K562 (cell line): ENCODE measurements at regions not wholly inside any gene's neighbourhood (a gene's known extent, or its start where the extent isn't known, plus 50 kb on each side); places are given as distances from the start of the nearest gene placed in this dataset.
A peak's percentile ranks its signal among the peaks of the same experiment; 100 is the strongest.

Experiments used
- ATAC-seq: fragments of 200-7000 bp; cut with Tn5 transposase; 3 replicates; pipeline ENCODE4 v1.9.1; 2020; ENCODE audit warnings: moderate library complexity
- BruUV-seq: library from RNA; stranded (reverse); fragments of 400-500 nt; replicated peaks from 2 replicates; lab custom pipeline; 2021; lab: Mats Ljungman, UMichigan
- CTCF ChIA-PET: fragments of 300-600 bp; formaldehyde crosslinking; extraction: SDS; loops from one replicate; lab custom pipeline; 2021; ENCODE audit warnings: low intra/inter-chr PET ratio; lab: Yijun Ruan, JAX
- POLR2A ChIA-PET: fragments of 300-600, 350-650 bp; sonication (Branson Sonifier 250); formaldehyde crosslinking; extraction: SDS; loops from one replicate; lab custom pipeline; 2021; ENCODE audit warnings: antibody characterized with exemption, inconsistent platforms; lab: Yijun Ruan, JAX
- DNase-seq, 4 experiments: peaks; one replicate each; pipeline versions ENCODE4 v3.0.0 to v3.0.0-alpha.2; 2011 to 2018; ENCODE audit warnings: low spot score in 3 of 4, mixed read lengths in 3 of 4; ENCODE audit errors: extremely low read depth in 1 of 4
- FAIRE-seq: peaks from 2 replicates; lab custom pipeline; 2011; peaks lifted over from hg19 to GRCh38; lab: Jason Lieb, UNC
- H2AFZ ChIP-seq: 2 replicates; pipeline ENCODE4 v1.6.0; 2011; ENCODE audit warnings: low read depth, low read length, control low read depth, inconsistent platforms
- H3K27ac ChIP-seq: fragments of 200-600 bp; 3 replicates; pipeline ENCODE4 v1.8.0; 2011; ENCODE audit warnings: low read depth, mild to moderate bottlenecking, control low read depth, inconsistent platforms, low read length, moderate library complexity, mixed read lengths; ENCODE audit errors: extremely low read depth
- H3K27me3 ChIP-seq, 2 experiments: fragments of 300-600 bp in 1 of 2; 2 replicates in 1 of 2; 3 replicates in 1 of 2; pipeline versions ENCODE4 v1.6.0 to v1.8.0; 2011; ENCODE audit warnings: inconsistent platforms in 2 of 2, low read length in 2 of 2, mild to moderate bottlenecking in 1 of 2, mixed read lengths in 1 of 2, moderate library complexity in 1 of 2; ENCODE audit not compliant: control insufficient read depth in 2 of 2, insufficient read depth in 2 of 2
- H3K36me3 ChIP-seq: fragments of 300-600 bp; 3 replicates; pipeline ENCODE4 v1.8.0; 2011; ENCODE audit warnings: mild to moderate bottlenecking, low read length, inconsistent platforms; ENCODE audit not compliant: control insufficient read depth, insufficient read depth
- H3K4me1 ChIP-seq, 2 experiments: fragments of 200-600 bp in 1 of 2; replicated peaks in 1 of 2; 2 replicates in 1 of 2; 3 replicates in 1 of 2; pipeline versions ENCODE4 v1.5.1 to v1.8.0; 2011; ENCODE audit warnings: inconsistent platforms in 2 of 2, low read length in 2 of 2, mild to moderate bottlenecking in 1 of 2, mixed read lengths in 1 of 2, moderate library complexity in 1 of 2; ENCODE audit not compliant: control insufficient read depth in 2 of 2, insufficient read depth in 2 of 2
- H3K4me2 ChIP-seq: 2 replicates; pipeline ENCODE4 v1.6.1; 2011; ENCODE audit warnings: low read length, control low read depth, inconsistent platforms, mixed read lengths; ENCODE audit not compliant: insufficient read depth
- H3K4me3 ChIP-seq: fragments of 200-600 bp; sonication (generic), shearing (Covaris generic); 2 replicates; pipeline ENCODE4 v1.5.1; 2016; ENCODE audit warnings: control low read depth, inconsistent platforms
- H3K79me2 ChIP-seq: fragments of 200-600 bp; 3 replicates; pipeline ENCODE4 v1.8.0; 2011; ENCODE audit warnings: low read length, inconsistent platforms; ENCODE audit not compliant: control insufficient read depth, insufficient read depth
- H3K9ac ChIP-seq, 2 experiments: 2 replicates each; pipeline versions ENCODE4 v1.6.0 to v1.6.1; 2011; ENCODE audit warnings: low read depth in 2 of 2, low read length in 2 of 2, control low read depth in 1 of 2, inconsistent platforms in 1 of 2, mild to moderate bottlenecking in 1 of 2, mixed read lengths in 1 of 2; ENCODE audit not compliant: insufficient read depth in 1 of 2
- H3K9me1 ChIP-seq: one replicate; pipeline ENCODE4 v1.6.0; 2011; ENCODE audit warnings: inconsistent platforms, mild to moderate bottlenecking, low read length, moderate library complexity; ENCODE audit not compliant: control insufficient read depth, insufficient read depth
- H3K9me3 ChIP-seq: replicated peaks from 2 replicates; pipeline ENCODE4 v1.5.1; 2011; ENCODE audit warnings: low read depth, low read length, inconsistent platforms; ENCODE audit not compliant: control insufficient read depth, insufficient read depth
- H4K20me1 ChIP-seq: replicated peaks from 2 replicates; pipeline ENCODE4 v1.6.1; 2011; ENCODE audit warnings: low read length, inconsistent platforms, mixed read lengths; ENCODE audit not compliant: control insufficient read depth, insufficient read depth
- CSDE1 ChIP-seq, 2 experiments: fragments of 450-650 bp; IDR thresholded peaks; 2 replicates each; pipeline ENCODE4 v1.6.1; 2016; ENCODE audit warnings: mild to moderate bottlenecking in 1 of 2
- GATAD2B ChIP-seq: fragments of 450-650 bp; IDR thresholded peaks from 2 replicates; pipeline ENCODE4 v1.6.1; 2017; ENCODE audit warnings: mild to moderate bottlenecking, borderline replicate concordance
- NFATC3 ChIP-seq: fragments of 450-650 bp; IDR thresholded peaks from 2 replicates; pipeline ENCODE4 v1.6.1; 2017; ENCODE audit warnings: mild to moderate bottlenecking
- RCOR1 ChIP-seq, 2 experiments: IDR thresholded peaks; 2 replicates each; pipeline ENCODE4 v1.6.1; 2012; ENCODE audit warnings: low read depth in 2 of 2, low read length in 2 of 2, borderline replicate concordance in 1 of 2, improper control_type of control experiment in 1 of 2
- SMAD2 ChIP-seq: fragments of 150-350 bp; IDR thresholded peaks from 2 replicates; pipeline ENCODE4 v1.6.1; 2014; ENCODE audit warnings: low read depth, mild to moderate bottlenecking, low read length
- SP1 ChIP-seq: sonication (generic); formaldehyde crosslinking; IDR thresholded peaks from 2 replicates; pipeline ENCODE4 v1.8.1; 2022; ENCODE audit warnings: mild to moderate bottlenecking, missing genetic modification reagents
- ZBTB7A ChIP-seq: IDR thresholded peaks from 2 replicates; pipeline ENCODE4 v1.6.1; 2011; ENCODE audit warnings: low read depth, mild to moderate bottlenecking, low read length, moderate library complexity, borderline replicate concordance; ENCODE audit not compliant: control insufficient read depth
- ZEB2 ChIP-seq: fragments of 450-650 bp; IDR thresholded peaks from 2 replicates; pipeline ENCODE4 v1.6.1; 2016
- WGBS: fragments of 100-300 bp; shearing (Covaris generic); methylation state at CpG from one replicate; pipeline ENCODE4 v1.1.6; 2016; ENCODE audit warnings: low coverage, mixed read lengths; ENCODE audit not compliant: insufficient coverage; ENCODE audit errors: missing lambda C conversion rate; 5-methylcytosine and 5-hydroxymethylcytosine counted together
- in situ Hi-C: fragments of 300-500 bp; cut with MboI; formaldehyde crosslinking; loops from 4 replicates; pipeline ENCODE4 v1.15.0; 2018; ENCODE audit warnings: inconsistent platforms, mixed read lengths
- intact Hi-C: fragments of 100-400 bp; cut with micrococcal nuclease; formaldehyde crosslinking; loops from 2 replicates; pipeline ENCODE4 v1.14.2; 2022
- TF ChIP-seq, protein P1 (sequence below), 2 experiments: fragments of 150-350 bp in 1 of 2; IDR thresholded peaks; 2 replicates each; pipeline ENCODE4 v1.6.1; 2012 to 2016; ENCODE audit warnings: low read depth in 2 of 2, low read length in 2 of 2, mild to moderate bottlenecking in 1 of 2, moderate library complexity in 1 of 2
- TF ChIP-seq, protein P2 (sequence below): fragments of 450-650 bp; IDR thresholded peaks from 2 replicates; pipeline ENCODE4 v1.6.1; 2017; ENCODE audit warnings: antibody characterized with exemption
- TF ChIP-seq, protein P3 (sequence below): fragments of 250-450 bp; sonication (Bioruptor Pico); IDR thresholded peaks from 2 replicates; pipeline ENCODE4 v1.8.0; 2021; ENCODE audit warnings: moderate library complexity, mild to moderate bottlenecking, inconsistent platforms

DNA sequence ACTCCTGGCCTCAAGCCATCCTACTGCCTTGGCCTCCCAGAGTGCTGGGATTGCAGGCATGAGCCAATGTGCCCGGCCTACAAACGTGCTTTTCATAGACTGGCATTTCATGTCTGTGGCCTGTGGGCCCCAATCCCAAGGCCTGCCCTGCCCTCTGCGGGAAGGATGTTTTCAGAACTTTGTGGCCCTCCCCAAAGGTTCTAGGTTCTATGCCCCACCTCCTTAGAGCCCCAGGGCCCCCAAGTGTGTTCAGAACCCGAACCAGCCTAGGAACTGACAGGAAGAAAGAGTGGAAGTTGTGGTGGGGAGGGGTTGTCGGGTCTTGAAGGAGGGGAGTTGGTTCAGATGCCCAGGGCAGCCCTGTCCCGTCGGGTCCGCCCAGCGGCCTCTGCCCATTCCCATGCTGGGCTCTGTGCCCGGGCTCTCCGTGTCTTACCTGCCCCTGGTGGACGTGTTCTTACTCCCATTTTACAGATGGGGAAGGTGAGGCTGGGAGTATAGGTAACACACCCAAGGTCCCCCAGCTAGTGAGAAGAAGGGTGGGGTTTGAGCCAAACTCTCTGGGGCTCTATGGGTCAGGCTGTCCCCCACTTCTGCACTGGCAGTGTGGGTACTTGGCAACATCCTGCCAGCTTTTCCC lies 175.8 kb upstream of the IER5L start:
- H3K9me3 ChIP-seq, result no peaks in the 10 kb centered on the region
- no TSS peak for BruUV-seq
- ATAC-seq (no peak), DNase-seq (no peak), FAIRE-seq (no peak)
- H3K79me2 ChIP-seq, result no peaks in the 10 kb centered on the region
- intact Hi-C loops, result no loop called here
- no peak overlapping the region for H3K4me3 ChIP-seq
- H3K9me1 ChIP-seq, result no peaks in the 10 kb centered on the region
- peaks cover 6 to 35% of the 10 kb centered on the region in 2 experiments; a peak in 3 of 5 replicates for H3K4me1 ChIP-seq
- H3K9ac ChIP-seq, result no peak overlapping the region
- no peaks in the 10 kb centered on the region for H3K36me3 ChIP-seq
- ChIA-PET CTCF (interaction anchor here (1.2 kb wide), 1 partner anchor 178 kb away, joined by 3 read pairs; no protein-coding TSS in a partner anchor), POLR2A (no interaction called here)
- no peak overlapping the region for H2AFZ ChIP-seq
- in situ Hi-C loops, result no loop called here
- H3K4me2 ChIP-seq, result no peak overlapping the region
- no peak overlapping the region for H3K27ac ChIP-seq
- 56% methylated on average over 7 of the region's 12 CpGs for WGBS
- no peaks in the 10 kb centered on the region for H4K20me1 ChIP-seq
- peaks cover 4 to 33% of the 10 kb centered on the region in 2 experiments; a peak in 3 of 5 replicates for H3K27me3 ChIP-seq
- TF ChIP-seq RCOR1 (IDR thresholded peaks at IDR 0.05; ENCODE audit: borderline replicate concordance in 1 of 2, low read depth in 2 of 2, low read length in 2 of 2) (0 out of 4 replicates have a peak, but pooled peaks of 1 of the 2 experiments have one; percentile 48), CSDE1 (IDR thresholded peaks at IDR 0.05) (no peak), GATAD2B (no peak), SP1 (CRISPR knock-in tag) (no peak), ZBTB7A (no peak), ZEB2 (no peak), NFATC3 (no peak), SMAD2 (no peak)
- TF ChIP-seq, protein P1, sequence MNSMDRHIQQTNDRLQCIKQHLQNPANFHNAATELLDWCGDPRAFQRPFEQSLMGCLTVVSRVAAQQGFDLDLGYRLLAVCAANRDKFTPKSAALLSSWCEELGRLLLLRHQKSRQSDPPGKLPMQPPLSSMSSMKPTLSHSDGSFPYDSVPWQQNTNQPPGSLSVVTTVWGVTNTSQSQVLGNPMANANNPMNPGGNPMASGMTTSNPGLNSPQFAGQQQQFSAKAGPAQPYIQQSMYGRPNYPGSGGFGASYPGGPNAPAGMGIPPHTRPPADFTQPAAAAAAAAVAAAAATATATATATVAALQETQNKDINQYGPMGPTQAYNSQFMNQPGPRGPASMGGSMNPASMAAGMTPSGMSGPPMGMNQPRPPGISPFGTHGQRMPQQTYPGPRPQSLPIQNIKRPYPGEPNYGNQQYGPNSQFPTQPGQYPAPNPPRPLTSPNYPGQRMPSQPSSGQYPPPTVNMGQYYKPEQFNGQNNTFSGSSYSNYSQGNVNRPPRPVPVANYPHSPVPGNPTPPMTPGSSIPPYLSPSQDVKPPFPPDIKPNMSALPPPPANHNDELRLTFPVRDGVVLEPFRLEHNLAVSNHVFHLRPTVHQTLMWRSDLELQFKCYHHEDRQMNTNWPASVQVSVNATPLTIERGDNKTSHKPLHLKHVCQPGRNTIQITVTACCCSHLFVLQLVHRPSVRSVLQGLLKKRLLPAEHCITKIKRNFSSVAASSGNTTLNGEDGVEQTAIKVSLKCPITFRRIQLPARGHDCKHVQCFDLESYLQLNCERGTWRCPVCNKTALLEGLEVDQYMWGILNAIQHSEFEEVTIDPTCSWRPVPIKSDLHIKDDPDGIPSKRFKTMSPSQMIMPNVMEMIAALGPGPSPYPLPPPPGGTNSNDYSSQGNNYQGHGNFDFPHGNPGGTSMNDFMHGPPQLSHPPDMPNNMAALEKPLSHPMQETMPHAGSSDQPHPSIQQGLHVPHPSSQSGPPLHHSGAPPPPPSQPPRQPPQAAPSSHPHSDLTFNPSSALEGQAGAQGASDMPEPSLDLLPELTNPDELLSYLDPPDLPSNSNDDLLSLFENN (IDR thresholded peaks at IDR 0.05; ENCODE audit: low read depth in 2 of 2, low read length in 2 of 2), result no peak
- TF ChIP-seq, protein P2, sequence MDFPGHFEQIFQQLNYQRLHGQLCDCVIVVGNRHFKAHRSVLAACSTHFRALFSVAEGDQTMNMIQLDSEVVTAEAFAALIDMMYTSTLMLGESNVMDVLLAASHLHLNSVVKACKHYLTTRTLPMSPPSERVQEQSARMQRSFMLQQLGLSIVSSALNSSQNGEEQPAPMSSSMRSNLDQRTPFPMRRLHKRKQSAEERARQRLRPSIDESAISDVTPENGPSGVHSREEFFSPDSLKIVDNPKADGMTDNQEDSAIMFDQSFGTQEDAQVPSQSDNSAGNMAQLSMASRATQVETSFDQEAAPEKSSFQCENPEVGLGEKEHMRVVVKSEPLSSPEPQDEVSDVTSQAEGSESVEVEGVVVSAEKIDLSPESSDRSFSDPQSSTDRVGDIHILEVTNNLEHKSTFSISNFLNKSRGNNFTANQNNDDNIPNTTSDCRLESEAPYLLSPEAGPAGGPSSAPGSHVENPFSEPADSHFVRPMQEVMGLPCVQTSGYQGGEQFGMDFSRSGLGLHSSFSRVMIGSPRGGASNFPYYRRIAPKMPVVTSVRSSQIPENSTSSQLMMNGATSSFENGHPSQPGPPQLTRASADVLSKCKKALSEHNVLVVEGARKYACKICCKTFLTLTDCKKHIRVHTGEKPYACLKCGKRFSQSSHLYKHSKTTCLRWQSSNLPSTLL, result no peak
- TF ChIP-seq, protein P3, sequence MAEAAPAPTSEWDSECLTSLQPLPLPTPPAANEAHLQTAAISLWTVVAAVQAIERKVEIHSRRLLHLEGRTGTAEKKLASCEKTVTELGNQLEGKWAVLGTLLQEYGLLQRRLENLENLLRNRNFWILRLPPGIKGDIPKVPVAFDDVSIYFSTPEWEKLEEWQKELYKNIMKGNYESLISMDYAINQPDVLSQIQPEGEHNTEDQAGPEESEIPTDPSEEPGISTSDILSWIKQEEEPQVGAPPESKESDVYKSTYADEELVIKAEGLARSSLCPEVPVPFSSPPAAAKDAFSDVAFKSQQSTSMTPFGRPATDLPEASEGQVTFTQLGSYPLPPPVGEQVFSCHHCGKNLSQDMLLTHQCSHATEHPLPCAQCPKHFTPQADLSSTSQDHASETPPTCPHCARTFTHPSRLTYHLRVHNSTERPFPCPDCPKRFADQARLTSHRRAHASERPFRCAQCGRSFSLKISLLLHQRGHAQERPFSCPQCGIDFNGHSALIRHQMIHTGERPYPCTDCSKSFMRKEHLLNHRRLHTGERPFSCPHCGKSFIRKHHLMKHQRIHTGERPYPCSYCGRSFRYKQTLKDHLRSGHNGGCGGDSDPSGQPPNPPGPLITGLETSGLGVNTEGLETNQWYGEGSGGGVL, result no peak
